CD4-positive, alpha-beta memory T cell (primary cell): ENCODE measurements at regions not wholly inside any gene's neighbourhood (a gene's known extent, or its start where the extent isn't known, plus 50 kb on each side); places are given as distances from the start of the nearest gene placed in this dataset.
A peak's percentile ranks its signal among the peaks of the same experiment; 100 is the strongest.
"Not testable (repeated sequence)": the region's sequence is repeated elsewhere in the genome, so short reads cannot be mapped to it uniquely, and the experiment has no call there.

Source experiments
- CTCF ChIA-PET: fragments of 350-600 bp; sonication (Branson Sonifier 250); formaldehyde crosslinking; loops from one replicate; lab custom pipeline; 2021; ENCODE audit warnings: inconsistent platforms; ENCODE audit not compliant: partially characterized antibody; lab: Charles Lee
- POLR2A ChIA-PET: fragments of 350-600 bp; sonication (Branson Sonifier 250); formaldehyde crosslinking; loops from one replicate; lab custom pipeline; 2021; ENCODE audit not compliant: partially characterized antibody; lab: Charles Lee
- DNase-seq, 5 donors: peaks; one replicate each; pipeline versions ENCODE4 v3.0.0 to v3.0.0-alpha.2; 2020 to 2022; ENCODE audit warnings: mixed read lengths in 1 of 5
- H3K27ac ChIP-seq: one replicate; pipeline ENCODE4 v1.7.0; 2013; ENCODE audit warnings: low read depth, low read length
- H3K27me3 ChIP-seq: 2 replicates; pipeline ENCODE4 v1.7.0; 2013; ENCODE audit warnings: mild to moderate bottlenecking, low read length, moderate library complexity; ENCODE audit not compliant: insufficient read depth
- H3K36me3 ChIP-seq: 2 replicates; pipeline ENCODE4 v1.7.0; 2013; ENCODE audit warnings: mild to moderate bottlenecking, low read length, moderate library complexity; ENCODE audit not compliant: insufficient read depth
- H3K4me1 ChIP-seq: 2 replicates; pipeline ENCODE4 v1.7.0; 2013; ENCODE audit warnings: mild to moderate bottlenecking, low read length, moderate library complexity; ENCODE audit not compliant: insufficient read depth
- H3K4me3 ChIP-seq, 2 donors: one replicate each; pipeline ENCODE4 v1.7.0; 2013; ENCODE audit warnings: low read length in 2 of 2, mild to moderate bottlenecking in 1 of 2
- H3K9me3 ChIP-seq, 2 donors: one replicate each; pipeline ENCODE4 v1.7.0; 2013; ENCODE audit warnings: low read length in 2 of 2, control low read depth in 1 of 2; ENCODE audit not compliant: control insufficient read depth in 1 of 2
- H3K27ac Mint-ChIP-seq, 7 donors: one replicate each; pipeline ENCODE4 v1.8.0; 2020 to 2021; ENCODE audit warnings: mixed read lengths in 7 of 7, mild to moderate bottlenecking in 6 of 7, inconsistent platforms in 3 of 7, moderate library complexity in 3 of 7
- H3K27me3 Mint-ChIP-seq, 2 donors: one replicate each; pipeline ENCODE4 v1.8.0; 2020 to 2021; ENCODE audit warnings: mixed read lengths in 2 of 2
- H3K36me3 Mint-ChIP-seq, 2 donors: one replicate each; pipeline ENCODE4 v1.8.0; 2020 to 2021; ENCODE audit warnings: mixed read lengths in 2 of 2, inconsistent platforms in 1 of 2, mild to moderate bottlenecking in 1 of 2
- H3K4me1 Mint-ChIP-seq, 4 donors: one replicate each; pipeline ENCODE4 v1.8.0; 2020 to 2021; ENCODE audit warnings: mixed read lengths in 4 of 4, mild to moderate bottlenecking in 1 of 4
- H3K4me3 Mint-ChIP-seq, 8 donors: one replicate each; pipeline ENCODE4 v1.8.0; 2020 to 2021; ENCODE audit warnings: mixed read lengths in 8 of 8, mild to moderate bottlenecking in 7 of 8, moderate library complexity in 6 of 8, inconsistent platforms in 3 of 8
- H3K9me3 Mint-ChIP-seq, 8 donors: one replicate each; pipeline ENCODE4 v1.8.0; 2020 to 2021; ENCODE audit warnings: mixed read lengths in 8 of 8, mild to moderate bottlenecking in 5 of 8, inconsistent platforms in 3 of 8, moderate library complexity in 1 of 8
- intact Hi-C: fragments of 100-400 bp; cut with micrococcal nuclease; formaldehyde crosslinking; loops from one replicate; pipeline ENCODE4 v1.15.1; 2023

- CTCF ChIA-PET, DNase-seq, H3K4me1 ChIP-seq, H3K27ac ChIP-seq, H3K4me3 ChIP-seq, H3K36me3 Mint-ChIP-seq, H3K4me1 Mint-ChIP-seq, intact Hi-C loops, H3K9me3 Mint-ChIP-seq, H3K9me3 ChIP-seq, H3K27me3 ChIP-seq, H3K4me3 Mint-ChIP-seq, POLR2A ChIA-PET, H3K27ac Mint-ChIP-seq, H3K36me3 ChIP-seq: not testable (repeated sequence)
- H3K27me3 Mint-ChIP-seq, result peaks cover 9 to 10% of the 10 kb centered on the region in 2 donors
Observed at GRCh38 chr2:131654107-131654506, 126.4 kb downstream of the CCDC74A start.

GRCh38 chr2:131656816-131657633 is 129.3 kb downstream of the CCDC74A start:
- Histone ChIP-seq H3K36me3 (no peaks in the 10 kb centered on the region), H3K4me1 (no peaks in the 10 kb centered on the region), H3K27ac (no peak overlapping the region), H3K9me3 (no peaks in the 10 kb centered on the region), H3K27me3 (no peaks in the 10 kb centered on the region), H3K4me3 (no peak overlapping the region)
- CTCF ChIA-PET, result no interaction called here
- DNase-seq, result no peak
- Mint-ChIP-seq H3K36me3 (no peaks in the 10 kb centered on the region), H3K27me3 (peaks cover 12 to 14% of the 10 kb centered on the region in 2 donors), H3K4me1 (no peaks in the 10 kb centered on the region), H3K4me3 (no peak overlapping the region), H3K27ac (no peak overlapping the region), H3K9me3 (peaks cover 0 to 2% (median 0%) of the 10 kb centered on the region in 8 donors)
- POLR2A ChIA-PET, result no interaction called here
- intact Hi-C loops, result no loop called here

- peaks cover 0 to 2% (median 0%) of the 10 kb centered on the region in 8 donors for H3K9me3 Mint-ChIP-seq
- Histone ChIP-seq H3K36me3 (no peaks in the 10 kb centered on the region), H3K27ac (no peak overlapping the region), H3K9me3 (no peaks in the 10 kb centered on the region), H3K27me3 (no peaks in the 10 kb centered on the region), H3K4me3 (no peak overlapping the region), H3K4me1 (no peaks in the 10 kb centered on the region)
- POLR2A ChIA-PET, result no interaction called here
- CTCF ChIA-PET, result no interaction called here
- DNase-seq, result no peak
- H3K27ac Mint-ChIP-seq, result peak overlapping the region in 1 of 7 donors; percentile 49
- intact Hi-C loops, result no loop called here
- H3K27me3 Mint-ChIP-seq, result peaks cover 11 to 15% of the 10 kb centered on the region in 2 donors
- H3K36me3 Mint-ChIP-seq, result no peaks in the 10 kb centered on the region
- H3K4me1 Mint-ChIP-seq, result no peaks in the 10 kb centered on the region
- no peak overlapping the region for H3K4me3 Mint-ChIP-seq
Observed at GRCh38 chr2:131657895-131658768, 130.4 kb downstream of the CCDC74A start.

GRCh38 chr2:131658769-131659131 is 131.1 kb downstream of the CCDC74A start:
- H3K9me3 ChIP-seq, result no peaks in the 10 kb centered on the region
- peak overlapping the region in 1 of 7 donors; percentile 49 for H3K27ac Mint-ChIP-seq
- intact Hi-C loops, result no loop called here
- ChIA-PET POLR2A (no interaction called here), CTCF (interaction anchor here (2.6 kb wide), 1 partner anchor 14 kb away, joined by 8 read pairs; no protein-coding TSS in a partner anchor)
- H3K36me3 Mint-ChIP-seq, result no peaks in the 10 kb centered on the region
- no peaks in the 10 kb centered on the region for H3K27me3 ChIP-seq
- no peaks in the 10 kb centered on the region for H3K36me3 ChIP-seq
- H3K4me3 Mint-ChIP-seq, result no peak overlapping the region
- peaks cover 10 to 15% of the 10 kb centered on the region in 2 donors for H3K27me3 Mint-ChIP-seq
- H3K27ac ChIP-seq, result no peak overlapping the region
- no peak for DNase-seq
- H3K4me3 ChIP-seq, result no peak overlapping the region
- H3K9me3 Mint-ChIP-seq, result peaks cover 0 to 2% (median 0%) of the 10 kb centered on the region in 8 donors
- no peaks in the 10 kb centered on the region for H3K4me1 Mint-ChIP-seq
- no peaks in the 10 kb centered on the region for H3K4me1 ChIP-seq

GRCh38 chr2:131659168-131659572 is 131.5 kb downstream of the CCDC74A start:
- no peak for DNase-seq
- H3K4me3 ChIP-seq, result no peak overlapping the region
- no peak overlapping the region for H3K4me3 Mint-ChIP-seq
- ChIA-PET CTCF (interaction anchor here (2.6 kb wide), 1 partner anchor 14 kb away, joined by 8 read pairs; no protein-coding TSS in a partner anchor), POLR2A (interaction anchor here (0.6 kb wide), 1 partner anchor 99 kb away, joined by 4 read pairs; no protein-coding TSS in a partner anchor)
- H3K9me3 Mint-ChIP-seq, result peaks cover 0 to 2% (median 0%) of the 10 kb centered on the region in 8 donors
- H3K27me3 ChIP-seq, result no peaks in the 10 kb centered on the region
- intact Hi-C loops, result no loop called here
- H3K36me3 ChIP-seq, result no peaks in the 10 kb centered on the region
- H3K27ac Mint-ChIP-seq, result no peak overlapping the region
- no peak overlapping the region for H3K27ac ChIP-seq
- H3K4me1 Mint-ChIP-seq, result no peaks in the 10 kb centered on the region
- H3K9me3 ChIP-seq, result no peaks in the 10 kb centered on the region
- H3K4me1 ChIP-seq, result no peaks in the 10 kb centered on the region
- peaks cover 9 to 16% of the 10 kb centered on the region in 2 donors for H3K27me3 Mint-ChIP-seq
- H3K36me3 Mint-ChIP-seq, result no peaks in the 10 kb centered on the region

GRCh38 chr2:131661101-131661782 is 133.6 kb downstream of the CCDC74A start:
- H3K4me3 ChIP-seq, H3K9me3 Mint-ChIP-seq, intact Hi-C loops, H3K27ac ChIP-seq, H3K27me3 ChIP-seq, H3K4me1 Mint-ChIP-seq, DNase-seq, H3K36me3 Mint-ChIP-seq, H3K36me3 ChIP-seq, H3K9me3 ChIP-seq, H3K27ac Mint-ChIP-seq, H3K4me3 Mint-ChIP-seq, POLR2A ChIA-PET, H3K4me1 ChIP-seq: not testable (repeated sequence)
- CTCF ChIA-PET, result interaction anchor here (1.8 to 2.6 kb wide), 2 partner anchors 12 kb away, joined by 8 to 9 read pairs; no protein-coding TSS in a partner anchor
- peaks cover 6 to 20% of the 10 kb centered on the region in 2 donors for H3K27me3 Mint-ChIP-seq
